ENCODE measurements at regions not wholly inside any gene's neighbourhood (a gene's known extent, or its start where the extent isn't known, plus 50 kb on each side); places are given as distances from the start of the nearest gene placed in this dataset.

- H3K4me1 ChIP-seq = peaks cover 0 to 13% of the 10 kb centered on the region in 2 donors
- no peak overlapping the region for H3K27ac ChIP-seq
- no peak overlapping the region for H3K4me3 ChIP-seq
- H3K36me3 ChIP-seq = no peaks in the 10 kb centered on the region
- no peaks in the 10 kb centered on the region for H3K27me3 ChIP-seq
- TF ChIP-seq CTCF (IDR thresholded peaks at IDR 0.05) = no peak
- H3K9me3 ChIP-seq = no peaks in the 10 kb centered on the region
- DNase-seq (ENCODE audit: low spot score) = no peak
These were observed 53.1 kb upstream of the TRIM67 start for GRCh38 chr1:231108516-231109302.

DNA sequence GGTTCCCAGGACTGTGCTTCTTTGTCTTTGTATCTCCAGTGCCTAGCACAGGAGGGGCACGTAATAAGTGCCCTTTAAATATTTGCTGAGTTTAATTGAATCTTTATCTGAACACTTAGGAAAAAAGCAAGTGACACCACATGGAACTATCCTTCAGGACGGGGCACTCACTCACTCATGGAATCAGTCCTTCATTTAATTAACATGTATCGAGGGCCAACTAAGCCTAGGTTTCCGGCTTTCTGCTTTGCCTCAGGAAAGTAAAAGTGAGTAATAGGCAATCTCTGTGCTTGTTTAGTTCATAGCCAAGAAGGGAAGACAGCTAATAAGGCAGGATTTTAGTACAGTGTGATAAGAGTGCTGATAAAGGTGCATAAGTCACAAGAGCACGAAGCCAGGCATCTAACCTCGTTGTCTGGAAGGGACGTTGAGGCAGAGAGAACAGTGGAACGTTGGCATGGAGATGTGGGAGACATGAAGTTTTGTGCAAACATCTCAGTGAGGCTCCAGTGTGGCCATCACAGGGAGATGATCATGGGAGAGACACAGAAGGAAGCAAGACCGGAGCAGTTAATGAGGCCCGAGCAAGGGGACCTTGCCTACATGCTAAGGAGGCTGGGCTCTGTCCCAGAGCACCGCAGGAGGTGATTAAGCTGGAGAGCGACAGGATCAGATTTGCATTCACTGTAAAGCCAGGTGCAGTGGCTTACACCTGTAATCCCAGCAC is 54.1 kb upstream of the TRIM67 start:
- H3K4me3 ChIP-seq = no peak overlapping the region
- H3K27ac ChIP-seq = no peak overlapping the region
- no peaks in the 10 kb centered on the region for H3K9me3 ChIP-seq
- H3K4me1 ChIP-seq = peaks cover 0 to 13% of the 10 kb centered on the region in 2 donors
- no peaks in the 10 kb centered on the region for H3K36me3 ChIP-seq
- no peaks in the 10 kb centered on the region for H3K27me3 ChIP-seq
- no peak for DNase-seq (ENCODE audit: low spot score)
- TF ChIP-seq CTCF (IDR thresholded peaks at IDR 0.05) = no peak

DNA sequence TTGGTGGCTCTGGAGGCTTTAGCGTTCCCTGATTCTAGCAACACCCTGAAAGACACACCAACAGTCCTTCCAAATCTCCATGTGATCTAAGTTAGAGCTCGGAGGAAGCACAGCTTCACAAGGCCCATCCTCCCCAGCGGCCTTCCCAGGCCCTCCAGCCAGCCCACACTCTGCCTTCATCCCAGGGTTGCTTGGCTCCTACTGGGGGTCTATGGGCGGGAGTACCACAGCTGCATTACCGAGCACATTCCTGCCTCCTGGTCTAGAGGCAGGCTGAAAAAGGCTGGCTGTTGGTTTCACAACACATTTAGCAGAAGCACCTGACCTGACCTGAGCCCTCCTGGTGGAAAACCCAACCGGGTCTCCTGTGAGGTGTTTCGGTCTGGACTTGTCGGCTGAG is 54.7 kb upstream of the TRIM67 start:
- H3K4me1 ChIP-seq = peaks cover 0 to 13% of the 10 kb centered on the region in 2 donors
- no peaks in the 10 kb centered on the region for H3K36me3 ChIP-seq
- no peaks in the 10 kb centered on the region for H3K27me3 ChIP-seq
- no peak for DNase-seq (ENCODE audit: low spot score)
- TF ChIP-seq CTCF (IDR thresholded peaks at IDR 0.05) = no peak
- no peak overlapping the region for H3K4me3 ChIP-seq
- H3K9me3 ChIP-seq = no peaks in the 10 kb centered on the region
- no peak overlapping the region for H3K27ac ChIP-seq

GRCh38 chr1:231106347-231106746 is 55.5 kb upstream of the TRIM67 start:
- no peaks in the 10 kb centered on the region for H3K27me3 ChIP-seq
- no peaks in the 10 kb centered on the region for H3K36me3 ChIP-seq
- no peak overlapping the region for H3K4me3 ChIP-seq
- peaks cover 0 to 13% of the 10 kb centered on the region in 2 donors for H3K4me1 ChIP-seq
- TF ChIP-seq CTCF (IDR thresholded peaks at IDR 0.05) = no peak
- no peak for DNase-seq (ENCODE audit: low spot score)
- H3K27ac ChIP-seq = peak overlapping the region in 1 of 2 donors; percentile 9
- no peaks in the 10 kb centered on the region for H3K9me3 ChIP-seq

DNA sequence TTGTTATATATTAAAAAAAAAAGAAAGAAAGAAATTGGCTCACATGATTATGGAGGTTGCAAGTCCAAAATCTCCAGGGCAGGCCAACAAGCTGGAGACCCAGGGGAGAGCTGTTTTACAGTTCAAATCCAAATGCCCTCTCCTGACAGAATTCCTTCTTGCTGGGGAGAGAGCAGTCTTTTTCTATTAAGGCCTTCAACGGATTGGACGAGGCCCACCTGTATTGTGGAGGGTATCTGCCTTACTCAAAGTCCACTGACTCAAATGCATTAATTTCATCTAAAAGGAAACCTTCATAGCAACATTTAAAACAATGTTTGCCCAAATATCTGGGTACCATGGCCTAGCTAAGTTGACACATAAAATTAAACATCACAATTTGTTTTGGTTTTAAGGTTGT is 56.9 kb upstream of the TRIM67 start:
- no peaks in the 10 kb centered on the region for H3K36me3 ChIP-seq
- H3K4me3 ChIP-seq = no peak overlapping the region
- no peak overlapping the region for H3K27ac ChIP-seq
- peaks cover 0 to 13% of the 10 kb centered on the region in 2 donors for H3K4me1 ChIP-seq
- H3K27me3 ChIP-seq = no peaks in the 10 kb centered on the region
- TF ChIP-seq CTCF (IDR thresholded peaks at IDR 0.05) = no peak
- H3K9me3 ChIP-seq = no peaks in the 10 kb centered on the region
- DNase-seq (ENCODE audit: low spot score) = no peak
